GM23248 (cell line): ENCODE measurements at regions not wholly inside any gene's neighbourhood (a gene's known extent, or its start where the extent isn't known, plus 50 kb on each side); places are given as distances from the start of the nearest gene placed in this dataset.

ENCODE experiments used
- EZH2 ChIP-seq: fragments of 200-600 bp; sonication (generic); IDR thresholded peaks from 2 replicates; pipeline ENCODE4 v1.6.1; 2018; ENCODE audit warnings: antibody characterized with exemption, mild to moderate bottlenecking; ENCODE audit not compliant: insufficient read depth, poor library complexity, severe bottlenecking
- EZH2phosphoT487 ChIP-seq: fragments of 200-600 bp; sonication (generic); IDR thresholded peaks from 2 replicates; pipeline ENCODE4 v1.6.1; 2018; ENCODE audit warnings: antibody characterized with exemption, moderate library complexity, mild to moderate bottlenecking, low read depth; ENCODE audit not compliant: insufficient read depth

DNA sequence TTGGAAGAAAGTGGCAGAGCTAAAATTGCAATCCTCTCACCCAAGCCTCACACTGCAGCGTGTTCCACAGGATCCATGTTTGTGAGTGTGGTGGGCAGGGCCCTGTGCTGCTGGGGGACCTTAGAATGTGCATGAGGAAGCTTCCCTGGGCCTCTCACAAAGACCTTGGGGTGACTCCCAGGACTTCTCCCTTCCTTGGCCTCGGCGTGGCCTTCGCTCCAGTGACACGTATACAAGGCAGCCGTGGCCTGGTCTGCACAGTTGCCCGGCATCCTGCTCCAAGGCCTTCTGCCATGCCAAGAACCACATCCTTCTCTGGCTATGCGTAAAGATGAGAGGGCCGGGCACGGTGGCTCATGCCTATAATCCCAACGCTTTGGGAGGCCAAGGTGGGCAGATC is 196.4 kb downstream of the UACA start:
- TF ChIP-seq EZH2, result no peak
- no peak for TF ChIP-seq EZH2phosphoT487
